Umbilical cord (tissue), 1 donor: ENCODE measurements at regions not wholly inside any gene's neighbourhood (a gene's known extent, or its start where the extent isn't known, plus 50 kb on each side); places are given as distances from the start of the nearest gene placed in this dataset.
A peak's percentile ranks its signal among the peaks of the same experiment; 100 is the strongest.
"Not testable (repeated sequence)": the region's sequence is repeated elsewhere in the genome, so short reads cannot be mapped to it uniquely, and the experiment has no call there.

Experiments used
- DNase-seq: peaks from one replicate; pipeline ENCODE4 v3.0.0-alpha.2; 2015; ENCODE audit warnings: low spot score

DNA sequence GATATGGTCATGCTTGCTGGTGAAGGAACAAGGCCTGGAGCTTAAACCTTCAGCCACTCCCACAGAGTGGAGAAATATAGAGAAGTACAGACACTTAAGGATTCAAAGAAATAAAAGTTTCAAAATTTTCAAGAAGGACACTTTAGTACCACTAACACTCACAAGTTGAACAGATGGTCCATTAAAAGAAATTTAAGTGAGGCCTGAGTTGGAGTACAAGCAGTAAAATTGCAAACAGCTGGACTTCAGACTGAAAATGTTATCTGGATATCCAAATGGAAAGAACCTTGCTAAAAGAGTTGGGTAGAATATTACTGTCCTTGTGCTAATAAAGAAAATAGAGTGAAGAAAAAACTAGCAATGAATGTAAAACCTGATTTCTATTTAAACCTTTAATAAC, 397.1 kb upstream of the KCNMB2 start:
- no peak for DNase-seq

DNA sequence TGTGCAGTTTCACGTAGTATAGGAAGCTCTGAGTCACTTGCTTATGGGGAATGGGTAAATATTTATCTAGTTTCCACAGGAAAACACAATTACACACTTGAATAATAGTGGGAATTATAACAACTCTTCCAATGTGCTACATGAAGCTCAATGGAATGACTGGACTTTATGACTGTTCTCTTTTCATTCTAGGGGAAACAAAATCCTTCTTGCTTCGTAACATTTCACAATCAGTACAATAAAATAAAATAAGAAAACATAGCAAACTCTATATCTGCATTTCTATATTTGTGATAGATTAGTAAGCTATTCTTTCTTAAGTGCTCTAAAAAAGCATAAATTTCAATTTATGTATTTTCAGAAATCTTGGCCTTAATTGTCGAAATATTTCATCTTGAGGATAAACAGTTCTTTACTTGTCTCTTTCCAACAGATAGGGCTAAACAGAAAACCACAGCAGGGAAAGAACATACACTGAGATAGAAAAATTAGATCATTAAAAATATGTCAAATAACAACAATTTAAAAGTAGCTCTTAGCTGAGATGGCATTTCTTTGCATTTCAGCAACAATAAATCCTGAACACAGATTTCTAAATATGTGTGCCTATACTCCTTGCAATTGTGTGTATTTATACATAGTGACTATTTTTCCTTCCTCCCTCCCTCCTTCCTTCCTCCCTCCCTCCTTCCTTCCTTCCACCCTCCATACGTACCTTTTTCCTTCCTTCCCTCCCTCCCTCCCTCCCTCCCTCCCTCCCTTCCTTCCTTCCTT, 395.5 kb upstream of the KCNMB2 start:
- DNase-seq: peak; percentile 78

DNA sequence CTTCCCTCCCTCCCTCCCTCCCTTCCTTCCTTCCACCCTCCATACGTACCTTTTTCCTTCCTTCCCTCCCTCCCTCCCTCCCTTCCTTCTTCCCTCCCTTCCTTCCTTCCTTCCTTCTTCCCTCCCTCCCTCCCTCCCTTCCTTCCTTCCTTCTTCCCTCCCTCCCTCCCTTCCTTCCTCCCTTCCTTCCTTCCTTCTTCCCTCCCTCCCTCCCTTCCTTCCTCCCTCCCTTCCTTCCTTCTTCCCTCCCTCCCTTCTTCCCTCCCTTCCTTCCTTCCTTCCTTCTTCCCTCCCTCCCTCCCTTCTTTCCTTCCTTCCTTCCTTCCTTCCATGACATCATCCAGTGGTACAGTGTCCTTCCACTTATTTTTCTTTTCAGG, 394.9 kb upstream of the KCNMB2 start:
- not testable (repeated sequence) for DNase-seq

- DNase-seq: peak; percentile 89
Observed at GRCh38 chr3:178146406-178146831, 389.8 kb upstream of the KCNMB2 start.

- DNase-seq: no peak
Observed at GRCh38 chr3:178147001-178147400, 389.2 kb upstream of the KCNMB2 start.

DNA sequence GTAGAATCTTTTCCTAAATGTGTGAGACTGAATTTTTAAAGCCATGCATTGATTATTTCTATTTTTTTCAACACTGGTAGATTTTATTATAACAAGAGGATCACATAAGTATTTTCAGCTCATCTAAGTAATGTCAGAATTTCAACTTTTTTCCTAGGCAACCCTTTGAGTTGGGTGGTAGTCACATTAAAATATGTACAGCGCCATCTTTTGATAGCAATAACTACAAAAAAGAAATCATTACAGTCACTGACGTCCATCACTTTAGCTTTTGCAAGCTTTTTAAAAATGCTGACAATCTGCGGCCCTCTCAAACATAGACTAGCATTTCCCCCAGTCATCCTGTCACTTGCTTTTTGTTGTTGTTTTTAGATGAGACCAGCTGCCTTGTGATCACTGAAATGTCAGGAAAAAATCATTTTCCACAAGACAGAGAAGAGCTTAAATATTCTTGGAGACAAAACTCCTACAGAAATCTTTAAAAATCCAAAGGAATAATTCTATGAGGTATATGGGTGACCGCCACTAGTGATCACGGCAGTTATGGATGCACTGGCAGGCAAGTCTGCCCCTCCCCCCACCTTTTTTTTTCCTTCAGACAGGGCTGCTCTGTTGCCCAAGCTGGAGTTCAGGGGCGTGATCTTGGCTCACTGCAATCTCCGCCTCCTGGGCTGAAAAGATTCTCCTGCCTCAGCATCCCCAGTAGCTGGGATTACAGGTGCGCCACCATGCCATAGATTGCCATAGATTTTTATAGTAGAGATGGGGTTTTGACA, 384.0 kb upstream of the KCNMB2 start:
- DNase-seq: no peak

DNA sequence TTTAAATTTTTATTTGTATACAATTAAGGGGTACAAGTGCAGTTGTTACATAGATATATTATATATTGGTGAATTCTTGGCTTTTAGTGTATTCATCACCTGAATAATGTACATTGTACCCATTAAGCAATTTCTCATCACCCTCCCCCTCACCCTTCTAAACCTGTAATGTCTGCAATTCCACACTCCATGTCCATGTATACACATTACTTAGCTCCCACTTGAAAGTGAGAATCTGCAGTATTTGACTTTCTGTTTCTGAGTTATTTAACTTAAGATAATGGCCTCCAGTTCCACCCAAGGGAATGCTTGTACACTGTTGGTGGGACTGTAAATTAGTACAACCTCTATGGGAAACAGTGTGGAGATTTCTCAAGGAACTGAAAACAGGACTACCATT, 383.2 kb upstream of the KCNMB2 start:
- no peak for DNase-seq

GRCh38 chr3:178155521-178155920, 380.7 kb upstream of the KCNMB2 start:
- no peak for DNase-seq

GRCh38 chr3:178156301-178156700, 379.9 kb upstream of the KCNMB2 start:
- no peak for DNase-seq

DNA sequence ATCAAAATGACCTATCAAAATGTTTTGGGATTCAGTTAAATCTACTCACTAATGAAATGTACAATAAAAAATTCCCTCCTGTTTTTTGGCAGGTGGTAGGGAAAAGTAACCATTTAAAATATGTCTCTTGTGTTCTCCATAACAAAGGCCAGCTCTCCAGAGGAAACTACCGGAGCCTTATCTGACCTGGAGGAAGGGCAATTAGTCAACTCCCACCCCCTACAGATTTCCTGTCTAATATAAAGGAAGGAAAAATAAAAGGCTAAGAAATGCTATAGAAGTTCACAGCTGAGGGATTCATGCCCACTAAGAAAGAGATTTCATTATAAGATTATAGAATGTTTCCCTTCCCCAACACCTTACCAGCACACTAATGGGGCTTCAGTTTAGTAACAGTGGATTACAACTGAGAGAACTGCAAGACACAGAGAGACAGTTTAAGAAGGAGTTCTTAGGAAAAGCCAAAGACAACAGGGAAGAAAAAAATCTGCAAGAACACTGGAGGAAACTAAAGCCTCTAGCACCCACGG, 376.5 kb upstream of the KCNMB2 start:
- DNase-seq: no peak

- DNase-seq: no peak
Observed at GRCh38 chr3:178169421-178169820, 366.8 kb upstream of the KCNMB2 start.

DNA sequence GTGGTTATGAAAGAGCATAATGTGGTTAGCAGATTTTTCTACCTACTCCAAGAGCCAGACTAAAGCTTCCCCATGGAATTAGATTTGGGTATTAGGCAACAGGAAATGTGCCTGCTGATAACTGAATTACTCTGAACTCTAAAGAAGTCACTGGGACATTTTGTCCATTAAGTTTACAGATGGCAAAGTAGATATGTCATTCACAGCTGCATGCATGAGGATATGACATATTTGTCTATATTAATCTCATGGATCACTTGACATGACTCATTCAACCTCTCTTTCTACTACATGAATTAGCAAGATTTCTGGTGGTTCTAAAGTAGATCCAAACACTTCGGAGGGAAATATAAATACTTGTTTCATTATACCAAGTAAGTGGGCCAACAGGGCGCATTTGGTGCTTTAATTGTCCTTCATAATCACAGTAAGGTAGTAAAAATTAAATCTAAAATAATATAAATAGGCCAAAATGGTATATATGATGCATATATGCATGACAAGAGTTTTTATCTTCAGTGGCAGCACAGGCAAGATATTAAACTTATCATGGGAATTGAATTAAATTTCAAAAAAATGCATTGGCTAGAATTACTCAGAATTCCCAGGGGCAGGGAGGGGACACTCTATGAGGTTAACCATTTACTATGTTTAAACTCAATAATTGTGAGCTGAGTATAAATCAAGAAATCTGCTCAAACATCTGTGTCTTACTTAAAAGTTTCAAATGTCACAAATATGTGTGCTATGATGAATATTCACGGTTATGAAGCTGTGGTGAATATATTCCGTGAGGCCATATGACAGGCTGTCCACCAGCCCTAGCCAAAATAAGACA, 365.3 kb upstream of the KCNMB2 start:
- DNase-seq: peak; percentile 31

DNA sequence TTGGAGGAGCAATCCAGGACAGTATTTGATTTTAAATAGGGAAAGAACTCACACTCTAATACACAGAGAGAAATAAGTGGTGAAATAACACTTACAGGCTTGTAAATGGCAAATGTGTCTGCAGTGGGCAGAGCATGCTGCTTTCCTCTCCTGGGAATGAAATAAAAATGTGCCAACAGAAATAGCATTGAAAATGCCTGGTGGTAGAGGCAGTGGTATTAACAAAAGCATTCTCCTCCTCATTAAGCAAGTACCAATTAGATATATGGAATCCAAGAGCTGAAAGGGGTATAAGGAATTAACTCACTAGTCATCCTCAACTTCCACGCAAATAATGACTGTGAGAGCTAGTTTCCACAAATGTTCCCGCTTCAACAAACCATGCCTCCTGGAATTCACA, 364.1 kb upstream of the KCNMB2 start:
- no peak for DNase-seq

DNA sequence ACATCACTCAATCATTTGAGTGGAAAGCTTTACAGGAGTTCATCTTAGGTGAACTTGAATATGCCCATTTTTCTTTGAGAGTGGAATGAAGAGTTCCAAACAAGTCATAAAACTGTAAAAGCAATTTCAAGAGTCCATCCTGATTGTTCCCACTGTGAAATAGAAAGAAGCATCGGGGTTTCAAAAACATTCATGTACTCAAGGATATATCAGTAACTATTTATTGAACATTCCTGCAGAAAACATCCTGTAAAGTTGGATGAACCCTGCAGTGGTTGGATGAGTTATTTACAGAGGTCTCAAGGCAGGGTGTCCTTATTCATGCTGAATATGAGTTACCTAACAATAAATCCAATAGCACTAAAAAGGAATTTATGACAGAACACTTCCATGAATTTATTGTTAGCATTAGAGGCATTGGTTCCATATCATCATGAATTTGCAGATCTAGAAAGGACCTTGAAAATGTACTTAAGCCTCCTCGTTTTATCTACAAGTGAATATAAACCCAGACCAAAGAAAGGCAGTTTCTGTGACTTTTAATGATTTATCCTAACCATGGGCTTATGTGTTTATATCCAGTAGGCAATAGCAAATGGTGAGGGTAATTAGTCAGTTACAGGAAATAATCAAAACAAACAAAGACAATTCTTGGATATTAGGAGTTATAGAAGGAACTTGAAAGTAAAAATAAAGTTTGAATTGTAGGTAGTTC, 361.9 kb upstream of the KCNMB2 start:
- no peak for DNase-seq

DNA sequence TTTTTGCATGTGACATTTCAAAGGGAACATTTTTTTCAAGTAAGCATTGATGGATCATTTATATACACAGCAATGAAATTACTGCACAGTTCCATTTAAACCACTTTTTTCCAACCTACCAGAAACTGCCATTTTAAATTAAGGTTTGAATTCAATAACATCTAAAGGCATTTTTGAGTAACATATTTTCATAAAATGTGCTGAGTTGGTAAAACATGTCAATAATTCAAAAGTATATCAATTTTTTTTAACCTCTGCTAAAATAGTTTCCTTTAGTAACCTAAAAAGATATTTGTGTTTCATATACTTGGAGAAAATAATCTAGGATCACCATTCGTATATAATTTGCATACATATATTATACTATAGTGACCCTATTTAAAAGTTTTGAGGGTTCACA, 355.1 kb upstream of the KCNMB2 start:
- DNase-seq: no peak

DNA sequence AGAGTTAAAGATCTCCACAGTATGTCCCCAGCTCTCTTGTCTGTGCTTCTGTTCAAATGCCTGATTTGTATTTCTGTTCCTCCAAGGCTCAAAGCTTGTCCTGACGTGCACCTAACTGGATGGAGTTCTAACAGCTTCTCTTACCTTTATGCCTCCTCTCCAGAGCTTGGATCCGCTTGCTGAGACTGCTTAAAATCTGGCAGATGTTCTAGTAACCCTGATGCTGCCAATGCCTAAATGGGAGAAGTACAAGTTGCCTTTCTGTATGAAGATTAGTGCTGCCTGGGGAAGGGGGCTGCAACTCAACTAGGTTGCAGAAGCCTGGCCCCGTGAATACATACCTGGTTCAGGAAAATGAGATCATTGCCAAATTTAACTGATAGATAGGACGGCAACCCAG, 354.5 kb upstream of the KCNMB2 start:
- DNase-seq: no peak

DNA sequence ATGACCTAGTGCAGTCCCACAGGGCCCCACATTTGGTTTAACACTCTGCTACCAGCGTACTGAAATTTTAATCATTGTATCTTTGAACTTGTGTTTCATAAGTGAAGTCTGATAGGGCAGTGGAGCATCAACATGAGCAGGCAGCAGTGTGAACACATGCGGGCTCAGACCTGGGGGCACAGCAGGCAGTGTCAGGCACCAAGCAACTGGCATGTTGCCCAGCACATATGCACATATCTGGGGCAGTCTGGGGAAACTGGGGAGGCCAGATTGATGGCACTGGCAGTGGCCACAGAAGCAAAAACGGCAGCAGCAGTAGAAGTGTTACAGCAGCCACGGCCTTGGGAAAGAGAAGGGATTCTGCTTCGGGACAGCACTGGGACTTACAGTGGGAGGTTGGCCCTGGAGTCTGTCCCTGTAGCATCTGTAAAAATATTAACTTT, 353.9 kb upstream of the KCNMB2 start:
- no peak for DNase-seq

- DNase-seq: no peak
Observed at GRCh38 chr3:178184833-178185232, 351.4 kb upstream of the KCNMB2 start.

- no peak for DNase-seq
Observed at GRCh38 chr3:178186666-178187065, 349.6 kb upstream of the KCNMB2 start.

- no peak for DNase-seq
Observed at GRCh38 chr3:178189854-178190253, 346.4 kb upstream of the KCNMB2 start.

DNA sequence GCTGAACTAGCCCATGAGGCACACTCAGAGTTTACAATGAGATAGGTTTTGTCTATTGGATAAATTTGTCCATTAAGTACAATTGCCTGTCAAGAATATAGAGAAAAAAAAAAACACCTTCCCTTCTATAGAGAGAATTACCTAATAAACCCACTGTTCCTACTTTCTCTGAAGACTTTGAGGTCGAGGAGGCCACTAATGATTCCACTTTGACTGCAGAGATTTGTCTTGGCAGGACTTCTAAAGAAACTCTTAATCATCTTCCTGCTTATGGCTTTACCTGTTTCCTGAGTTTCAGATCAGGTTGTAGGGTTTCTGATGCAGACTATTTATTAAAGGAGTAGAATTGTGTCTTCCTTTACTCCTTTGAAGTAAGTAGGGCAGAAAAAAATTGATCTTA, 342.4 kb upstream of the KCNMB2 start:
- DNase-seq: no peak
